HEK293 (cell line): ENCODE measurements at regions not wholly inside any gene's neighbourhood (a gene's known extent, or its start where the extent isn't known, plus 50 kb on each side); places are given as distances from the start of the nearest gene placed in this dataset.

Experiments
- RBAK ChIP-seq: fragments of 450-650 bp; formaldehyde crosslinking; IDR thresholded peaks from 2 replicates; pipeline ENCODE4 v1.5.1; 2016; ENCODE audit warnings: missing biosample characterization, missing genetic modification characterization
- YY1 ChIP-seq: fragments of 450-650 bp; formaldehyde crosslinking; IDR thresholded peaks from 2 replicates; pipeline ENCODE4 v1.5.1; 2018; ENCODE audit warnings: missing biosample characterization, missing genetic modification characterization
- ZBTB20 ChIP-seq: fragments of 450-650 bp; formaldehyde crosslinking; IDR thresholded peaks from 2 replicates; pipeline ENCODE4 v1.5.1; 2016; ENCODE audit warnings: missing biosample characterization, missing genetic modification characterization
- ZNF146 ChIP-seq: fragments of 450-650 bp; formaldehyde crosslinking; IDR thresholded peaks from 2 replicates; pipeline ENCODE4 v1.5.1; 2016; ENCODE audit warnings: missing biosample characterization, missing genetic modification characterization
- ZNF223 ChIP-seq: fragments of 450-650 bp; formaldehyde crosslinking; IDR thresholded peaks from 2 replicates; pipeline ENCODE4 v1.5.1; 2016; ENCODE audit warnings: missing biosample characterization, missing genetic modification characterization
- ZNF274 ChIP-seq, 2 experiments: fragments of 200-500 bp in 1 of 2; fragments of 450-650 bp in 1 of 2; sonication (Bioruptor generic) in 1 of 2; formaldehyde crosslinking in 1 of 2; IDR thresholded peaks; 2 replicates each; pipeline versions ENCODE4 v1.5.1 to v1.6.1; 2014 to 2016; ENCODE audit warnings: borderline replicate concordance in 1 of 2, inconsistent platforms in 1 of 2, low read length in 1 of 2, missing biosample characterization in 1 of 2, missing genetic modification characterization in 1 of 2
- ZNF521 ChIP-seq: fragments of 450-650 bp; formaldehyde crosslinking; IDR thresholded peaks from 2 replicates; pipeline ENCODE4 v1.5.1; 2017; ENCODE audit warnings: missing biosample characterization, mild to moderate bottlenecking, missing genetic modification characterization
- ZNF558 ChIP-seq: fragments of 450-650 bp; formaldehyde crosslinking; IDR thresholded peaks from 2 replicates; pipeline ENCODE4 v1.5.1; 2016; ENCODE audit warnings: missing biosample characterization, missing genetic modification characterization
- ZNF621 ChIP-seq: fragments of 450-650 bp; formaldehyde crosslinking; IDR thresholded peaks from 2 replicates; pipeline ENCODE4 v1.5.1; 2017; ENCODE audit warnings: missing biosample characterization, missing genetic modification characterization
- TF ChIP-seq, protein P1 (sequence below): fragments of 450-650 bp; formaldehyde crosslinking; IDR thresholded peaks from 2 replicates; pipeline ENCODE4 v1.5.1; 2016; ENCODE audit warnings: missing biosample characterization, missing genetic modification characterization
- TF ChIP-seq, protein P2 (sequence below): fragments of 450-650 bp; formaldehyde crosslinking; IDR thresholded peaks from 2 replicates; pipeline ENCODE4 v1.5.1; 2016; ENCODE audit warnings: missing biosample characterization, missing genetic modification characterization

DNA sequence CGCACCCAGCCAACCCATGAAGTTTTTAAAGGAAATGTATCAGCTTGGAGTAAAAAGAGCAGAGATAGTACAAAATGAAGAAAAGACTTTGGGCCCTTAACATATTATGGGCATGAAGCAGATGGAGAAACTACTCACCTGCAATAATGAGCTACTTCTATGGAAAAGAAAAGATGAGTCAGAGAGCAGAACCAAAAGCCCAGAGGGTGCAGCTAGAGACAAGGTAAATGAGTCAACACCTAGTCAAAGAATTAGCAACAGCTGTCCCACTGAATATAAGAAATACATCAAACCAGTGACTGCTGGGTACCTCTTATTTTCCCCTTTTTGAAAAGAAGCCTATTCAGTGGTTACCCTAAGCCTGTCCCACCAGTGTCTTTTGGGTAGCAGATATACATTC, 61.8 kb downstream of the RPL27A start:
- no peak for TF ChIP-seq YY1
- no peak for TF ChIP-seq ZNF621
- TF ChIP-seq ZNF521 (tag by site-specific recombination): no peak
- no peak for TF ChIP-seq ZNF146 (tag by site-specific recombination)
- TF ChIP-seq, protein P1, sequence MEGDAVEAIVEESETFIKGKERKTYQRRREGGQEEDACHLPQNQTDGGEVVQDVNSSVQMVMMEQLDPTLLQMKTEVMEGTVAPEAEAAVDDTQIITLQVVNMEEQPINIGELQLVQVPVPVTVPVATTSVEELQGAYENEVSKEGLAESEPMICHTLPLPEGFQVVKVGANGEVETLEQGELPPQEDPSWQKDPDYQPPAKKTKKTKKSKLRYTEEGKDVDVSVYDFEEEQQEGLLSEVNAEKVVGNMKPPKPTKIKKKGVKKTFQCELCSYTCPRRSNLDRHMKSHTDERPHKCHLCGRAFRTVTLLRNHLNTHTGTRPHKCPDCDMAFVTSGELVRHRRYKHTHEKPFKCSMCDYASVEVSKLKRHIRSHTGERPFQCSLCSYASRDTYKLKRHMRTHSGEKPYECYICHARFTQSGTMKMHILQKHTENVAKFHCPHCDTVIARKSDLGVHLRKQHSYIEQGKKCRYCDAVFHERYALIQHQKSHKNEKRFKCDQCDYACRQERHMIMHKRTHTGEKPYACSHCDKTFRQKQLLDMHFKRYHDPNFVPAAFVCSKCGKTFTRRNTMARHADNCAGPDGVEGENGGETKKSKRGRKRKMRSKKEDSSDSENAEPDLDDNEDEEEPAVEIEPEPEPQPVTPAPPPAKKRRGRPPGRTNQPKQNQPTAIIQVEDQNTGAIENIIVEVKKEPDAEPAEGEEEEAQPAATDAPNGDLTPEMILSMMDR (tag by site-specific recombination): no peak
- TF ChIP-seq, protein P2, sequence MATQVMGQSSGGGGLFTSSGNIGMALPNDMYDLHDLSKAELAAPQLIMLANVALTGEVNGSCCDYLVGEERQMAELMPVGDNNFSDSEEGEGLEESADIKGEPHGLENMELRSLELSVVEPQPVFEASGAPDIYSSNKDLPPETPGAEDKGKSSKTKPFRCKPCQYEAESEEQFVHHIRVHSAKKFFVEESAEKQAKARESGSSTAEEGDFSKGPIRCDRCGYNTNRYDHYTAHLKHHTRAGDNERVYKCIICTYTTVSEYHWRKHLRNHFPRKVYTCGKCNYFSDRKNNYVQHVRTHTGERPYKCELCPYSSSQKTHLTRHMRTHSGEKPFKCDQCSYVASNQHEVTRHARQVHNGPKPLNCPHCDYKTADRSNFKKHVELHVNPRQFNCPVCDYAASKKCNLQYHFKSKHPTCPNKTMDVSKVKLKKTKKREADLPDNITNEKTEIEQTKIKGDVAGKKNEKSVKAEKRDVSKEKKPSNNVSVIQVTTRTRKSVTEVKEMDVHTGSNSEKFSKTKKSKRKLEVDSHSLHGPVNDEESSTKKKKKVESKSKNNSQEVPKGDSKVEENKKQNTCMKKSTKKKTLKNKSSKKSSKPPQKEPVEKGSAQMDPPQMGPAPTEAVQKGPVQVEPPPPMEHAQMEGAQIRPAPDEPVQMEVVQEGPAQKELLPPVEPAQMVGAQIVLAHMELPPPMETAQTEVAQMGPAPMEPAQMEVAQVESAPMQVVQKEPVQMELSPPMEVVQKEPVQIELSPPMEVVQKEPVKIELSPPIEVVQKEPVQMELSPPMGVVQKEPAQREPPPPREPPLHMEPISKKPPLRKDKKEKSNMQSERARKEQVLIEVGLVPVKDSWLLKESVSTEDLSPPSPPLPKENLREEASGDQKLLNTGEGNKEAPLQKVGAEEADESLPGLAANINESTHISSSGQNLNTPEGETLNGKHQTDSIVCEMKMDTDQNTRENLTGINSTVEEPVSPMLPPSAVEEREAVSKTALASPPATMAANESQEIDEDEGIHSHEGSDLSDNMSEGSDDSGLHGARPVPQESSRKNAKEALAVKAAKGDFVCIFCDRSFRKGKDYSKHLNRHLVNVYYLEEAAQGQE (tag by site-specific recombination): no peak
- TF ChIP-seq ZNF274 (IDR thresholded peaks at IDR 0.05; ENCODE audit: low read length): no peak
- TF ChIP-seq ZNF274 (tag by site-specific recombination; IDR thresholded peaks at IDR 0.05; ENCODE audit: borderline replicate concordance): no peak
- no peak for TF ChIP-seq ZNF223 (tag by site-specific recombination)
- TF ChIP-seq ZNF558 (tag by site-specific recombination): no peak
- no peak for TF ChIP-seq RBAK (tag by site-specific recombination)
- no peak for TF ChIP-seq ZBTB20 (tag by site-specific recombination)
